Fibroblast of lung (primary cell): ENCODE measurements at regions not wholly inside any gene's neighbourhood (a gene's known extent, or its start where the extent isn't known, plus 50 kb on each side); places are given as distances from the start of the nearest gene placed in this dataset.

Experiments
- DNase-seq, 2 donors: peaks; one replicate each; pipeline versions ENCODE4 v3.0.0 to v3.0.0-alpha.2; 2010; ENCODE audit warnings: low read depth in 2 of 2
- H2AFZ ChIP-seq: 2 replicates; pipeline ENCODE4 v1.5.1; 2012; ENCODE audit warnings: low read length, control low read depth, inconsistent platforms
- H3K27ac ChIP-seq: 2 replicates; pipeline ENCODE4 v1.5.1; 2011; ENCODE audit warnings: low read length, control low read depth; ENCODE audit not compliant: insufficient read depth
- H3K27me3 ChIP-seq: 2 replicates; pipeline ENCODE4 v1.5.1; 2011; ENCODE audit warnings: mild to moderate bottlenecking, low read length; ENCODE audit not compliant: control insufficient read depth, insufficient read depth
- H3K36me3 ChIP-seq: 2 replicates; pipeline ENCODE4 v1.5.1; 2011; ENCODE audit warnings: low read length; ENCODE audit not compliant: control insufficient read depth, insufficient read depth
- H3K4me1 ChIP-seq: 2 replicates; pipeline ENCODE4 v1.5.1; 2011; ENCODE audit warnings: low read length; ENCODE audit not compliant: control insufficient read depth, insufficient read depth; ENCODE audit errors: extremely low read depth
- H3K4me2 ChIP-seq: 2 replicates; pipeline ENCODE4 v1.5.1; 2011; ENCODE audit warnings: low read length, control low read depth; ENCODE audit not compliant: insufficient read depth; ENCODE audit errors: extremely low read depth
- H3K4me3 ChIP-seq, 4 experiments: fragments of 200-600 bp in 1 of 4; sonication (generic) in 1 of 4; replicated peaks in 1 of 4; 2 replicates each; pipeline ENCODE4 v1.5.1; 2011 to 2016; ENCODE audit warnings: low read length in 4 of 4, low read depth in 3 of 4, mild to moderate bottlenecking in 3 of 4, control low read depth in 2 of 4, inconsistent platforms in 1 of 4, mixed read lengths in 1 of 4; ENCODE audit not compliant: insufficient read depth in 1 of 4; ENCODE audit errors: control extremely low read depth in 1 of 4
- H3K79me2 ChIP-seq: 2 replicates; pipeline ENCODE4 v1.5.1; 2012; ENCODE audit warnings: mild to moderate bottlenecking, low read length, inconsistent platforms; ENCODE audit not compliant: control insufficient read depth, insufficient read depth
- H3K9ac ChIP-seq: 2 replicates; pipeline ENCODE4 v1.5.1; 2011; ENCODE audit warnings: mild to moderate bottlenecking, low read length, control low read depth; ENCODE audit not compliant: insufficient read depth
- H3K9me3 ChIP-seq: 2 replicates; pipeline ENCODE4 v1.5.1; 2012; ENCODE audit warnings: low read depth, low read length; ENCODE audit not compliant: control insufficient read depth, insufficient read depth
- H4K20me1 ChIP-seq: 2 replicates; pipeline ENCODE4 v1.5.1; 2011; ENCODE audit warnings: low read length; ENCODE audit not compliant: control insufficient read depth, insufficient read depth; ENCODE audit errors: extremely low read depth
- CTCF ChIP-seq, 2 donors: IDR thresholded peaks in 1 of 2; conservative IDR thresholded peaks in 1 of 2; 1 replicate in 1 of 2; 2 replicates in 1 of 2; pipeline ENCODE4 v1.5.1; 2011 to 2012; ENCODE audit warnings: low read length in 2 of 2, control low read depth in 1 of 2, inconsistent platforms in 1 of 2, low read depth in 1 of 2, mild to moderate bottlenecking in 1 of 2
- EZH2 ChIP-seq: IDR thresholded peaks from 2 replicates; pipeline ENCODE4 v1.5.1; 2012; ENCODE audit warnings: low read length, control low read depth, mild to moderate bottlenecking; ENCODE audit errors: missing control alignments

- Histone ChIP-seq H3K9me3 (no peaks in the 10 kb centered on the region), H3K9ac (no peak overlapping the region), H3K4me3 (no peak overlapping the region), H3K4me1 (no peaks in the 10 kb centered on the region), H2AFZ (no peak overlapping the region), H3K27ac (no peak overlapping the region), H3K36me3 (no peaks in the 10 kb centered on the region), H4K20me1 (no peaks in the 10 kb centered on the region), H3K27me3 (no peaks in the 10 kb centered on the region), H3K4me2 (no peak overlapping the region), H3K79me2 (no peaks in the 10 kb centered on the region)
- DNase-seq, result peak; percentile 7 to 15
- TF ChIP-seq EZH2, result no peak
- no peak for TF ChIP-seq CTCF (conservative IDR thresholded peaks at IDR 0.05 in 1 of 2, IDR thresholded peaks at IDR 0.05 in 1 of 2; ENCODE audit: low read depth in 1 of 2, low read length in 2 of 2)
Observed at GRCh38 chr9:134967547-134967930, 49.8 kb upstream of the FCN1 start.

- Histone ChIP-seq H3K4me2 (no peak overlapping the region), H2AFZ (no peak overlapping the region)
Observed at GRCh38 chr9:134968011-134968822, 50.5 kb upstream of the FCN1 start.

GRCh38 chr9:134968823-134969090 is 51.0 kb upstream of the FCN1 start:
- no peak overlapping the region for H3K4me3 ChIP-seq
- no peak for DNase-seq
- no peaks in the 10 kb centered on the region for H3K36me3 ChIP-seq
- TF ChIP-seq CTCF (conservative IDR thresholded peaks at IDR 0.05 in 1 of 2, IDR thresholded peaks at IDR 0.05 in 1 of 2; ENCODE audit: low read depth in 1 of 2, low read length in 2 of 2), result no peak
- no peak for TF ChIP-seq EZH2
- H3K27ac ChIP-seq, result no peak overlapping the region
- no peak overlapping the region for H3K4me2 ChIP-seq
- no peaks in the 10 kb centered on the region for H4K20me1 ChIP-seq
- H3K27me3 ChIP-seq, result no peaks in the 10 kb centered on the region
- no peak overlapping the region for H2AFZ ChIP-seq
- no peaks in the 10 kb centered on the region for H3K9me3 ChIP-seq
- H3K9ac ChIP-seq, result no peak overlapping the region
- H3K4me1 ChIP-seq, result no peaks in the 10 kb centered on the region
- no peaks in the 10 kb centered on the region for H3K79me2 ChIP-seq

More at GRCh38 chr9:134968011-134968822, 50.5 kb upstream of the FCN1 start:
- Histone ChIP-seq H3K4me3 (no peak overlapping the region), H3K9me3 (no peaks in the 10 kb centered on the region), H3K27me3 (no peaks in the 10 kb centered on the region), H3K27ac (no peak overlapping the region), H3K9ac (no peak overlapping the region), H3K79me2 (no peaks in the 10 kb centered on the region), H4K20me1 (no peaks in the 10 kb centered on the region), H3K36me3 (no peaks in the 10 kb centered on the region), H3K4me1 (no peaks in the 10 kb centered on the region)
- peak; percentile 31 to 40 for DNase-seq
- TF ChIP-seq EZH2, result no peak
- no peak for TF ChIP-seq CTCF (conservative IDR thresholded peaks at IDR 0.05 in 1 of 2, IDR thresholded peaks at IDR 0.05 in 1 of 2; ENCODE audit: low read depth in 1 of 2, low read length in 2 of 2)
